ENCODE measurements at regions not wholly inside any gene's neighbourhood (a gene's known extent, or its start where the extent isn't known, plus 50 kb on each side); places are given as distances from the start of the nearest gene placed in this dataset.

DNA sequence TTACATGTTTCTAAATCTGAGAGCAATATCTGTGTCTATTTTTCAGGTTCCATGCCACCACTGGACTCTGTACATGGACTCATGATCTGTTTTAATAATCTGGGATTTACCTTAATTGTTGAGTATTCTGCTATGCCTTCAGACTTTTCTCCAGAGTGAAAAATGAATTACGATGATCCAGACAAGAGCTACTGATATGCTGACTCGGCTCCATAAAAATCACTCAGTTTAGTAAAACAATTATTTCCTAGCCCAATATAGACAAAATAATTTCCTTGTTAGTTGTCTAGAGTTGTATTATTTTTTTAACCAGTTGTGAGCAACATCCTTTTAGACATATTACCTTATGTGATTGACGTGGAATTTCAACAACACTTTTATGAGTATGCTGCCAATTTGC, 736.8 kb downstream of the RFPL4B start:
- TF ChIP-seq, protein P1, sequence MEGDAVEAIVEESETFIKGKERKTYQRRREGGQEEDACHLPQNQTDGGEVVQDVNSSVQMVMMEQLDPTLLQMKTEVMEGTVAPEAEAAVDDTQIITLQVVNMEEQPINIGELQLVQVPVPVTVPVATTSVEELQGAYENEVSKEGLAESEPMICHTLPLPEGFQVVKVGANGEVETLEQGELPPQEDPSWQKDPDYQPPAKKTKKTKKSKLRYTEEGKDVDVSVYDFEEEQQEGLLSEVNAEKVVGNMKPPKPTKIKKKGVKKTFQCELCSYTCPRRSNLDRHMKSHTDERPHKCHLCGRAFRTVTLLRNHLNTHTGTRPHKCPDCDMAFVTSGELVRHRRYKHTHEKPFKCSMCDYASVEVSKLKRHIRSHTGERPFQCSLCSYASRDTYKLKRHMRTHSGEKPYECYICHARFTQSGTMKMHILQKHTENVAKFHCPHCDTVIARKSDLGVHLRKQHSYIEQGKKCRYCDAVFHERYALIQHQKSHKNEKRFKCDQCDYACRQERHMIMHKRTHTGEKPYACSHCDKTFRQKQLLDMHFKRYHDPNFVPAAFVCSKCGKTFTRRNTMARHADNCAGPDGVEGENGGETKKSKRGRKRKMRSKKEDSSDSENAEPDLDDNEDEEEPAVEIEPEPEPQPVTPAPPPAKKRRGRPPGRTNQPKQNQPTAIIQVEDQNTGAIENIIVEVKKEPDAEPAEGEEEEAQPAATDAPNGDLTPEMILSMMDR (IDR thresholded peaks at IDR 0.05; ENCODE audit: low read length) = no peak
- TF ChIP-seq EZH2phosphoT487 (IDR thresholded peaks at IDR 0.05; ENCODE audit: low read length) = no peak
- no peak for TF ChIP-seq EZH2 (optimal IDR thresholded peaks at IDR 0.05; ENCODE audit: low read depth, low read length)

All from MM.1S (cell line).